ENCODE measurements at regions not wholly inside any gene's neighbourhood (a gene's known extent, or its start where the extent isn't known, plus 50 kb on each side); places are given as distances from the start of the nearest gene placed in this dataset.
A peak's percentile ranks its signal among the peaks of the same experiment; 100 is the strongest.
"Not testable (repeated sequence)": the region's sequence is repeated elsewhere in the genome, so short reads cannot be mapped to it uniquely, and the experiment has no call there.

- no peak for TF ChIP-seq CTCF (IDR thresholded peaks at IDR 0.05; ENCODE audit: low read depth, low read length)
- H3K4me1 ChIP-seq (ENCODE audit: low read depth), result peaks cover 24% of the 10 kb centered on the region
- no peak overlapping the region for H3K4me3 ChIP-seq
- H3K27me3 ChIP-seq, result no peaks in the 10 kb centered on the region
- DNase-seq (ENCODE audit: low read depth in 1 of 2, low spot score in 1 of 2), result no peak
- H3K9me3 ChIP-seq (ENCODE audit: low read depth), result no peaks in the 10 kb centered on the region
- no peak overlapping the region for H3K27ac ChIP-seq
- H3K36me3 ChIP-seq, result no peaks in the 10 kb centered on the region
These were observed 953.8 kb downstream of the TRHDE start for GRCh38 chr12:73225941-73226340.

- TF ChIP-seq CTCF (IDR thresholded peaks at IDR 0.05; ENCODE audit: low read depth, low read length), result no peak
- Histone ChIP-seq H3K27ac (no peak overlapping the region), H3K9me3 (ENCODE audit: low read depth) (no peaks in the 10 kb centered on the region), H3K4me1 (ENCODE audit: low read depth) (peaks cover 27% of the 10 kb centered on the region), H3K4me3 (no peak overlapping the region), H3K27me3 (no peaks in the 10 kb centered on the region), H3K36me3 (no peaks in the 10 kb centered on the region)
- DNase-seq (ENCODE audit: low read depth in 1 of 2, low spot score in 1 of 2), result no peak
These were observed 954.4 kb downstream of the TRHDE start for GRCh38 chr12:73226593-73226992.

- H3K27me3 ChIP-seq, result not testable (repeated sequence)
- H3K4me3 ChIP-seq, result peak overlapping the region; percentile 17
These were observed 956.7 kb downstream of the TRHDE start for GRCh38 chr12:73228828-73229227.

DNA sequence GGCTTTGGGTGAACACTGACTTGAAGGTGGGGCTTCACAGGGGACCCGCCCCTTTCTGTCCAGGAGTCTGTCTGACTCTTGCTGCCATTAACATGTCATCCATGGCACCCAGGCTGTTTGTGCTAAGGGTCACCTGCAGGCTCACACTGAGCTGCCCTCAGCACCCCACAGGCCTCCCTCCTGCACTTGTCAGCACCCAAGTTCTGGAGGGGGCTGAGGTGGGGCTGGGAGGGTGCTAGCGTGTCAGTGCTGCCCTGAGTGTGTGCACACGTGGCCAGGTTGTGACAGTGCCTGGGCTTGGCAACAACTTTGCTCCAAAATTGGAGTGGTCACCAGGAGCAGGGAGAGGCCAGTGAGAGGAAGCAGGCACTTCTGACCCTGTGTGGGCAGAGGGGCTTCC, 963.2 kb downstream of the TRHDE start:
- Histone ChIP-seq H3K27ac (no peak overlapping the region), H3K36me3 (no peaks in the 10 kb centered on the region), H3K4me1 (ENCODE audit: low read depth) (peaks cover 8% of the 10 kb centered on the region), H3K27me3 (no peaks in the 10 kb centered on the region), H3K9me3 (ENCODE audit: low read depth) (no peaks in the 10 kb centered on the region), H3K4me3 (no peak overlapping the region)
- TF ChIP-seq CTCF (IDR thresholded peaks at IDR 0.05; ENCODE audit: low read depth, low read length), result no peak
- no peak for DNase-seq (ENCODE audit: low read depth in 1 of 2, low spot score in 1 of 2)

More at GRCh38 chr12:73228828-73229227, 956.7 kb downstream of the TRHDE start:
- Histone ChIP-seq H3K27ac (peak overlapping the region; percentile 3), H3K4me1 (ENCODE audit: low read depth) (peaks cover 27% of the 10 kb centered on the region)
- H3K9me3 ChIP-seq (ENCODE audit: low read depth); H3K36me3 ChIP-seq: not testable (repeated sequence)
- peak in 1 of 2 donors; percentile 31 for DNase-seq (ENCODE audit: low read depth in 1 of 2, low spot score in 1 of 2)

DNA sequence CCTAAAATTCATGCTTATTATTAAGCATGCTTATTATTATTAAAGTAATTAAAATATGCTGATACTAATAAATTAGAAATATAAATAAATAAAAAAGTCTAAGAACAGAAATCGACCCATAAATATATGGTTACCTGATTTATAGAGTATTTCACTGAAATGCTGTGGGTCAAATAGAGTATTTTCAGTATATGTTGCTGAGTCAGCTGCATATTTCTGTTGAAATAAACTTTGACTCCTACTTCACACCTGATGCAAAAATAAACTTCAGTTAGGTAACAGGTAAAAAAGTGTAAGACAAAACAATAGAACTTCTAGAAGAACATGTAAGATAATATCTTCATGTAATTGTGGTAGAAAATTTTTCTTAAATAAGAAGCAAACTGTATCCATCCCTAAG, 967.9 kb downstream of the TRHDE start:
- H3K4me3 ChIP-seq, result no peak overlapping the region
- H3K4me1 ChIP-seq (ENCODE audit: low read depth), result no peaks in the 10 kb centered on the region
- no peaks in the 10 kb centered on the region for H3K27me3 ChIP-seq
- H3K27ac ChIP-seq, result no peak overlapping the region
- no peaks in the 10 kb centered on the region for H3K36me3 ChIP-seq
- no peak for DNase-seq (ENCODE audit: low read depth in 1 of 2, low spot score in 1 of 2)
- H3K9me3 ChIP-seq (ENCODE audit: low read depth), result no peaks in the 10 kb centered on the region
- no peak for TF ChIP-seq CTCF (IDR thresholded peaks at IDR 0.05; ENCODE audit: low read depth, low read length)

DNA sequence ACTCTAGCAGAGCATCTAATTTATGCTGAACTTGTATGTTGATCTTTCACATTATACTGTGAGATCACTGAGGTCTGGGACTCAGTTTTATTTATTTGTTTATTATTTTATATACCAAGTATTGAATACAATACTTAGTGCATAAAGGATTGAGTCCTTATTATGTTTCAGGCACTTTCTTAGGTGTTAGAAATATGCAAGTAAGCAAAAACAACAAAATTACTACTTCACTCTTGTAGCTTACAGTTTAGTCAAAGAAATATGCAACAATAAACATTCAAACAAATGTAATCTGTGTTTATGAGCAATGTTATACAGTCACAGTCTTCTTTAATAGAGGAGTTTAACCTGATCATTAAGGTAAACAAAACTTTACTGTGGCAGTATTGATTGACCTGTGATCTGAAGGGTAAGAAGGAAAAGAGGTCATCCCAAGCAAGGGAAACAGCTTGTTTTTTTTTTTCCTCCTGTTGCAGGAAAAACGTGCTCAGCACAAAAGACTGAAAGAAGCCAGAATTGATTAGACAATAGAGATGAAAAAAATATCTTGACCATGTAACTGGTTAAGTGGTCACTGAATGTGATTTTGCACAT, 990.7 kb downstream of the TRHDE start:
- Histone ChIP-seq H3K36me3 (no peaks in the 10 kb centered on the region), H3K9me3 (ENCODE audit: low read depth) (no peaks in the 10 kb centered on the region), H3K4me1 (ENCODE audit: low read depth) (no peaks in the 10 kb centered on the region), H3K4me3 (no peak overlapping the region), H3K27ac (no peak overlapping the region), H3K27me3 (no peaks in the 10 kb centered on the region)
- no peak for TF ChIP-seq CTCF (IDR thresholded peaks at IDR 0.05; ENCODE audit: low read depth, low read length)
- DNase-seq (ENCODE audit: low read depth in 1 of 2, low spot score in 1 of 2), result no peak
